Liver (tissue), 3 donors: ENCODE measurements at regions not wholly inside any gene's neighbourhood (a gene's known extent, or its start where the extent isn't known, plus 50 kb on each side); places are given as distances from the start of the nearest gene placed in this dataset.

Experiments
- CTCF ChIP-seq: fragments of 150-350 bp; IDR thresholded peaks from 2 replicates; pipeline ENCODE4 v1.5.1; 2017; ENCODE audit warnings: improper control_type of control experiment, low read depth, low read length; ENCODE audit not compliant: missing input control
- EGR1 ChIP-seq, 2 donors: IDR thresholded peaks; 2 replicates each; pipeline ENCODE4 v1.6.1; 2016 to 2018; ENCODE audit warnings: antibody characterized with exemption in 2 of 2, low read depth in 2 of 2
- GABPA ChIP-seq, 2 donors: IDR thresholded peaks in 1 of 2; conservative IDR thresholded peaks in 1 of 2; 2 replicates each; pipeline ENCODE4 v1.6.1; 2016; ENCODE audit warnings: antibody characterized with exemption in 2 of 2, mild to moderate bottlenecking in 1 of 2, moderate library complexity in 1 of 2
- RAD21 ChIP-seq, 2 donors: IDR thresholded peaks; 2 replicates each; pipeline ENCODE4 v1.6.1; 2016; ENCODE audit warnings: antibody characterized with exemption in 2 of 2, mild to moderate bottlenecking in 2 of 2
- TAF1 ChIP-seq: conservative IDR thresholded peaks from 2 replicates; pipeline ENCODE4 v1.6.1; 2016; ENCODE audit warnings: antibody characterized with exemption, mild to moderate bottlenecking
- YY1 ChIP-seq: IDR thresholded peaks from 2 replicates; pipeline ENCODE4 v1.6.1; 2016; ENCODE audit warnings: antibody characterized with exemption, mild to moderate bottlenecking
- TF ChIP-seq, protein P1 (sequence below): IDR thresholded peaks from 2 replicates; pipeline ENCODE4 v1.6.1; 2016; ENCODE audit warnings: antibody characterized with exemption
- TF ChIP-seq, protein P2 (sequence below): IDR thresholded peaks from 2 replicates; pipeline ENCODE4 v1.6.1; 2016; ENCODE audit warnings: antibody characterized with exemption
- donor health status: healthy.
- donor health status: healthy.

- TF ChIP-seq CTCF (no peak), EGR1 (IDR thresholded peaks at IDR 0.05; ENCODE audit: low read depth in 2 of 2) (no peak), RAD21 (IDR thresholded peaks at IDR 0.05) (no peak), YY1 (no peak), TAF1 (no peak), GABPA (IDR thresholded peaks at IDR 0.05 in 1 of 2, conservative IDR thresholded peaks at IDR 0.05 in 1 of 2) (no peak)
- TF ChIP-seq, protein P1, sequence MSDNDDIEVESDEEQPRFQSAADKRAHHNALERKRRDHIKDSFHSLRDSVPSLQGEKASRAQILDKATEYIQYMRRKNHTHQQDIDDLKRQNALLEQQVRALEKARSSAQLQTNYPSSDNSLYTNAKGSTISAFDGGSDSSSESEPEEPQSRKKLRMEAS: no peak
- TF ChIP-seq, protein P2, sequence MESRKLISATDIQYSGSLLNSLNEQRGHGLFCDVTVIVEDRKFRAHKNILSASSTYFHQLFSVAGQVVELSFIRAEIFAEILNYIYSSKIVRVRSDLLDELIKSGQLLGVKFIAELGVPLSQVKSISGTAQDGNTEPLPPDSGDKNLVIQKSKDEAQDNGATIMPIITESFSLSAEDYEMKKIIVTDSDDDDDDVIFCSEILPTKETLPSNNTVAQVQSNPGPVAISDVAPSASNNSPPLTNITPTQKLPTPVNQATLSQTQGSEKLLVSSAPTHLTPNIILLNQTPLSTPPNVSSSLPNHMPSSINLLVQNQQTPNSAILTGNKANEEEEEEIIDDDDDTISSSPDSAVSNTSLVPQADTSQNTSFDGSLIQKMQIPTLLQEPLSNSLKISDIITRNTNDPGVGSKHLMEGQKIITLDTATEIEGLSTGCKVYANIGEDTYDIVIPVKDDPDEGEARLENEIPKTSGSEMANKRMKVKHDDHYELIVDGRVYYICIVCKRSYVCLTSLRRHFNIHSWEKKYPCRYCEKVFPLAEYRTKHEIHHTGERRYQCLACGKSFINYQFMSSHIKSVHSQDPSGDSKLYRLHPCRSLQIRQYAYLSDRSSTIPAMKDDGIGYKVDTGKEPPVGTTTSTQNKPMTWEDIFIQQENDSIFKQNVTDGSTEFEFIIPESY: no peak
Measured at GRCh38 chr16:64667334-64667877, 454.5 kb downstream of the CDH11 start.
